Right lobe of liver (tissue), 4 donors: ENCODE measurements at regions not wholly inside any gene's neighbourhood (a gene's known extent, or its start where the extent isn't known, plus 50 kb on each side); places are given as distances from the start of the nearest gene placed in this dataset.

ENCODE experiments used
- POLR2A ChIP-seq: fragments of 450-650 bp; IDR thresholded peaks from one replicate; pipeline ENCODE4 v1.6.1; 2017; ENCODE audit warnings: antibody characterized with exemption, mild to moderate bottlenecking
- TF ChIP-seq, protein P1 (sequence below), 4 donors: fragments of 200-600 bp in 3 of 4; fragments of 450-650 bp in 1 of 4; IDR thresholded peaks; one replicate each; pipeline versions ENCODE4 v1.5.1 to v1.8.0; 2016 to 2022; ENCODE audit warnings: antibody characterized with exemption in 4 of 4, mild to moderate bottlenecking in 2 of 4
- donor health status: DM: no; HTN: no; CAD: no.
- donor health status: DM: no; HTN: no; CAD: no.
- donor health status: DM: no; HTN: yes; CAD: no.

DNA sequence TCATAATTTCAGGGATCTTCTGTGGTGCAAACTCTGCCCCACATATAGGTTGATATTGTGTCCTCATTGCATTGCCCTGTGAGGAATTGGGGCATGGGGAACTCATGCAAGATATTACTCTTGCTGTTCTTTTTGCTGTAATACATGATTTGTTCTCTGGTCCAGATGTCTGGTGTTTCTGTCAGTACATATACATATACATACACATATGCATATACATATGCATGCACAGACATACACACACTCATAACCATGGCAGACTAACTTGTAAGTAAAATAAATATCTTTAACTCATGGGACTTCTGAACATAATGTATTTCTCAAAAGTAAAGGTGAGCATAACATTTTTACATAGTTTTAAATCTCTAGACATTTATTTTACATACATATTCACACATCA, 438.3 kb downstream of the CD109 start:
- no peak for TF ChIP-seq POLR2A
- TF ChIP-seq, protein P1, sequence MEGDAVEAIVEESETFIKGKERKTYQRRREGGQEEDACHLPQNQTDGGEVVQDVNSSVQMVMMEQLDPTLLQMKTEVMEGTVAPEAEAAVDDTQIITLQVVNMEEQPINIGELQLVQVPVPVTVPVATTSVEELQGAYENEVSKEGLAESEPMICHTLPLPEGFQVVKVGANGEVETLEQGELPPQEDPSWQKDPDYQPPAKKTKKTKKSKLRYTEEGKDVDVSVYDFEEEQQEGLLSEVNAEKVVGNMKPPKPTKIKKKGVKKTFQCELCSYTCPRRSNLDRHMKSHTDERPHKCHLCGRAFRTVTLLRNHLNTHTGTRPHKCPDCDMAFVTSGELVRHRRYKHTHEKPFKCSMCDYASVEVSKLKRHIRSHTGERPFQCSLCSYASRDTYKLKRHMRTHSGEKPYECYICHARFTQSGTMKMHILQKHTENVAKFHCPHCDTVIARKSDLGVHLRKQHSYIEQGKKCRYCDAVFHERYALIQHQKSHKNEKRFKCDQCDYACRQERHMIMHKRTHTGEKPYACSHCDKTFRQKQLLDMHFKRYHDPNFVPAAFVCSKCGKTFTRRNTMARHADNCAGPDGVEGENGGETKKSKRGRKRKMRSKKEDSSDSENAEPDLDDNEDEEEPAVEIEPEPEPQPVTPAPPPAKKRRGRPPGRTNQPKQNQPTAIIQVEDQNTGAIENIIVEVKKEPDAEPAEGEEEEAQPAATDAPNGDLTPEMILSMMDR (IDR thresholded peaks at IDR 0.05): no peak
